ENCODE measurements at regions not wholly inside any gene's neighbourhood (a gene's known extent, or its start where the extent isn't known, plus 50 kb on each side); places are given as distances from the start of the nearest gene placed in this dataset.

DNA sequence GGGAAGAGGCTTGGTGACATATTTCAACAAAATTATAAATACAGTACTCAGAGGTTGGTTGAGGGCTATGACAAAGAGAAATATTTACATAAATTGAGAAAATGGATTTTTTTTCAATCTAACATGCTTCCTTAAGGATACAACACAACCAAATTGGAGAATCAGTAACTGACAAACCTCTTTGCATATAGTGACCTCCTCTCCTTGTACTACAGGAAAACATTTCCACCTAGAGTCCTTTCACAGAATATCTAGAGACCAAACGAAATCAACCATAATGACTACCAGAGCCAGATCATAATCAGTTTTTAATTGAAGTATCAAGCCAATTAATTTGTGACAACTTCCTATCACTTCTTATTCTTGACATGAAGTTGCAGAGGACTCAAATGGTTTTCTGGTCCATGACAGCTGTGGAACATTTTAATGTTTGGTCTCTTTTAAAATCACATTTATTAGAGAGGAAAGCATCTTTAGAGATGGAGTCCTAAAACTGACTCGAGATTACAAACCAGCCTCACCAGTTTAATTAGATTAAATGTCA is 1636.5 kb upstream of the C9orf72 start:
- DNase-seq, result no peak
- TF ChIP-seq POLR2A (IDR thresholded peaks at IDR 0.05; ENCODE audit: low read length), result no peak
- TF ChIP-seq GATA1 (IDR thresholded peaks at IDR 0.05; ENCODE audit: low read depth, low read length), result no peak

DNA sequence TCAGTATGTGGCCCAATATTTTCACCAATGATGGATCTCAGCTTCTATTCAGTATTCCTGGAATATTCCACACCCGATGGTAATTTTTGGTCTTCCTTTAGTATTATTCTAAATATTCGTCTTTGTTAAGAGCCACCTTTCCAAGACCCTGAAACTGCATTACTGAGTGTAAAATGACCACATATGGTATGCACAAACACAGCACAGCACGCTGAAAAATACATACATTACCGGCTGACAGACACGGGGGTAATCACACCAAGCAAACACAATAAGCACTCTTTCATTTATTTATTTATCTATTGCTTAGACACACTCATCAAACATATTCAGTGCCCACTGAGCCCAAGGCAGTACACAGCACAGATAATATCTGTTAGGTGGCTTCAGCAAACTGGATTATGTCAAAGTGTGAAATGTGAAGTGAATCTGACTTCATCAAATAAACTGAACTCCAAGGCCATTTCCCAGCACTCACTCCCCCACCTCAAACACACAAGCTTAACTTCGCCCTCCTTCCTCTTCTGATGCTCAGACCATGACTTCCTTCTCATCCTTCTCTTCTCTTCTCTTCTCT is 1637.8 kb upstream of the C9orf72 start:
- TF ChIP-seq GATA1 (IDR thresholded peaks at IDR 0.05; ENCODE audit: low read depth, low read length) (no peak), POLR2A (IDR thresholded peaks at IDR 0.05; ENCODE audit: low read length) (no peak)
- no peak for DNase-seq

DNA sequence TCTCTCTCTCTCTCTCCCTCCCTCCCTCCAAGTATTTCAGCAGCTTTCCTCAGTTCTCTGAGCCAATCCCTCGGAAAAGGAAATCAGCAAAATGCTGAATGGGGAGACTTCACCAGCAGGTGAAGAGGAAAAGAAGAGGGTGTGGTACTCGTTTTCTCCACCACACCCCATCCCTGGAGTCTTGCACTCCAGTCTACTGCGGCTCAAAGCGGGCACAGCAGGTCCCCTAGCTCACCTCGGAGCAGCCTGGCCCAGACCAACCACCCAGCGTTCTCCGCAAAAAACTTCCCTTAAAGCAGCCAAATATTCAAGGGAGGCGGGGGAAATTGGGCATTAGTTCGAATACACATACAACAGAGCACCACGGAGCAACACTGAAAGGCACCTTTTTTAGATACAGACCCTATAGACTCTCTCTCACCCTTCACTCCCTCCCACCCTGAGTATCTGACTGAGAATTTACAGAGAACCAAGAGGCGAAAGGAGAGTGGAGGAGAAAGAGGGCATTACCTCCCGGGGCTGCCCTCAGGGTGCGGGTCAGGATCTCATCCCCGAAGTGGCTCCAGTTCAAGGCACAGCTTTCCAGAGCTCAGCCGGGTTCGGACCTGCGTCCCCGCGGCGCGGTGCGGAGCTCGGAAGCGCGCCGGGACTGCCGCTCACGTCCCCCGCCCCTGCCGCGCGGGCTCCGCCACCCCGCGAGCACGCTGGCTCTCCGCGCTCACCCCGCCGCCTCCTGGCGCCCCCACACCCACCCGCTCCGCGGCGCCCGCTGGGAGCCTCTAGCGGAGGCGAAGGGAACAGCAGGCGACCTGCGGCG is 1638.5 kb upstream of the C9orf72 start:
- peak; percentile 68 to 71 for DNase-seq
- TF ChIP-seq POLR2A (IDR thresholded peaks at IDR 0.05; ENCODE audit: low read length) (no peak), GATA1 (IDR thresholded peaks at IDR 0.05; ENCODE audit: low read depth, low read length) (no peak)

DNA sequence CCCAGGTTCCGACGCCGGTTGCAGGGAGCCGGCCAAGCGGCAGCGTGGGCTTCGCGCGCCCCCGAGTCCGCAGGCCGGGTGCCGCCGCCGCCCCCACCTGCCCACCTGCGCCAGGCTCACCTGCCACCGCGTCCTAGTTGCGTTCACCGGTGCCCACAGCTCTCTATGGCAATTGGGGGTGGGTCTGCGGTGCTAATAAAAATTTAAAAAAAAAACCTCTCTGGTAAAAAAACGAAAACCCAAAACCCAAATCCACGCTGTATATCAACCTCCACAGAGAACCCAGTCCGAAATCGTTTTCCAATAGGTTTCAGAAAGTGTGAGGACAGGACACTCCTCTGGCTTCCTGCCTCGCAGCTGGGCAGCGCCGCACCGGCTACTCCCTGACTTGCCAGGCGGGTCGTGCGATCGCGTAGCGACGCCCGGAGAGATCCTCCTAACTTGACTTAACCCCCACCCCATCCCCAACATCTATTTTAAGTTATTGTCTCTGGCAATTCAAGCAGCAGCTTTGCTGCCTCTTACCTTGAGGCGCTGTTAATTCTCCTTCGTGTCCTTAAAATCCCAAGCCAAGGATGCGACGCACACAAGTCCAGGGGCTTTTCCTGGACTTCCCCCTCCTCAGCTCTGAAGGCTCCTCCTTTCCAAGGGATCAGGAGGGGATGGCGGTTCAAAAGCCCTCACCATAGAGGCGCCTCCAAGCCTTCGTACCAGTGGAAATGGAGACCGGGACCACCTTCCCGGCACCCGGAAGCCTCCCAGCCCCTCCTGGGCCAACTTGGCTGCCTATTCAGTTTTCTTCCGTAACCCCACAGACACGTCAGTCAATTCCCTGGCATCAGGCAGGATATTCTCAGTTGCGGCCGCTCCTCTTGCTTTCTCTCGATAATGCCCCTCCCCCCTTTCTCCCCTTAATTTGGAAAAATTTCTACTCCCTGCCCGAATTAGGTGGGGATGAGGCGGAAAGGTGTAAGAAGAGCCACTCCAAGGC is 1639.4 kb upstream of the C9orf72 start:
- DNase-seq, result peak; percentile 23 to 27
- no peak for TF ChIP-seq GATA1 (IDR thresholded peaks at IDR 0.05; ENCODE audit: low read depth, low read length)
- no peak for TF ChIP-seq POLR2A (IDR thresholded peaks at IDR 0.05; ENCODE audit: low read length)

- DNase-seq, result peak; percentile 30 to 44
- TF ChIP-seq GATA1 (IDR thresholded peaks at IDR 0.05; ENCODE audit: low read depth, low read length) (no peak), POLR2A (IDR thresholded peaks at IDR 0.05; ENCODE audit: low read length) (no peak)
These were observed 1640.3 kb upstream of the C9orf72 start, which contains the start of gene LINGO2 for GRCh38 chr9:29213417-29214153. LINGO2 (minus strand) TSS chr9:29213601.

GRCh38 chr9:29214154-29214689 is 1640.9 kb upstream of the C9orf72 start:
- no peak for TF ChIP-seq POLR2A (IDR thresholded peaks at IDR 0.05; ENCODE audit: low read length)
- no peak for TF ChIP-seq GATA1 (IDR thresholded peaks at IDR 0.05; ENCODE audit: low read depth, low read length)
- peak; percentile 41 to 48 for DNase-seq

DNA sequence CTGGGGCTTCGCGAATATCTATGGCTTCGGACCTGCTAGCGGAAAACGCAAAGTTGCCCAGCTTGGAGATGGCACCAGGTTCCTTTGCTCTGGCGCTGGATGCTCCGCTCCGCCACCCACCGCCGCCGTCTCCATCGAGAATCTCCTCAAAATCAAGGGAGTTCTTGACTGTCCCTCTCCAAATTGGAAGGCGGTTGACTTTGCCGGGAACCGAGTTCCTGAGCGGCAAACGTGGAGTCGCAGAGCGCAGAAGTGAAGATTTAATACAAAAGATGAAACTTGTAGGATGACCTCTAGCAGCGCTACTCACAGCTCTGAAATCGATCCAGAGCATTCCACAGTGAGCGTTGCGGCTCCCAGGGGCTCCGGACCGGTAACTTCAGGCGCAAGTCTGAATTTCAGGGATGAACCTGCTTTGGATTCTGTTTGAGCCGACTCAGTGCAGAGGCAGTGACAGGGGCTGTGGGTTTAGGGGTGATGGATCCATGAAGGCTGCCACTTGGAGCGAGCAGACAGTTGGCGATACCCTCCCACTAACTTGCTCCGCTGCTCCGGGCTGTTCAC is 1641.5 kb upstream of the C9orf72 start:
- DNase-seq, result peak; percentile 5 to 11
- TF ChIP-seq GATA1 (IDR thresholded peaks at IDR 0.05; ENCODE audit: low read depth, low read length), result no peak
- no peak for TF ChIP-seq POLR2A (IDR thresholded peaks at IDR 0.05; ENCODE audit: low read length)

DNA sequence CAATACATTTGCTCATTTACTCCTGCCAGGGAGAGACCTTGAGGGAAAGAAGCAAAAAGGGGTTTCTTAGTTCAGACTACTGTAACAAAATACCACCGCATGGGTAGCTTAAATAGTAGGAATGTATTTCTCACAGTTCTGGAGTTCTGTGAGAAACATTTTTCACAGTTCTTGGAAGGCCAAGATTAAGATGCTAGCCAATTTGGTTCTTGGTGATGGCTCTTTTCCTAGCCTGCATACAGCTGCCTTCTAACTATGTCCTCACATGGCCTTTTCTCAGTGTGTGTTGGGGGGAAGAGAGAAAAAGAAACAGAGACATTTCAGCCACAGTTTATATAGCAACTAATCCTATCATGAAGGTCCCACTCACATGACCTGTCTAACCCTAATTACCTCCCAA is 1644.7 kb upstream of the C9orf72 start:
- TF ChIP-seq POLR2A (IDR thresholded peaks at IDR 0.05; ENCODE audit: low read length) (no peak), GATA1 (IDR thresholded peaks at IDR 0.05; ENCODE audit: low read depth, low read length) (no peak)
- no peak for DNase-seq

- TF ChIP-seq GATA1 (IDR thresholded peaks at IDR 0.05; ENCODE audit: low read depth, low read length) (no peak), POLR2A (IDR thresholded peaks at IDR 0.05; ENCODE audit: low read length) (no peak)
- DNase-seq, result no peak
These were observed 1647.4 kb upstream of the C9orf72 start for GRCh38 chr9:29220596-29221251.

DNA sequence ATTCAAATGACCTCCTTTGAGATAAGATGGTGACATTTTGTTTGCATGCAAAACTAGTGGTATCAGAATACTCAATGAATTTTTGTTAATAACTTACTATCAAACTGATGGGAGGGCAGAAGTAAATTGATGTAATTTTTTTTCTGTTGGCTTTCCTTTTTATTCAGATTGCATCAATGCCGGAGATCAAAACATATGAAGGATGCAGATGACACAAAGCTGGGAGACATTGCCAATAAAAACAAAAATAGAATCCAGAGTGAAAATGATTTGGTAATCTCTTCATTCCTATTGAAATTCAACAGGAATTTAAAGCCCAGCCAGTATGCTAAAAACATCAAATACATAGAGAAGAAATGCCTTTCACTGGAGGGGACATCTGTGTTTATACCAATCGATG is 1655.3 kb upstream of the C9orf72 start:
- DNase-seq, result no peak
- TF ChIP-seq POLR2A (IDR thresholded peaks at IDR 0.05; ENCODE audit: low read length), result no peak
- TF ChIP-seq GATA1 (IDR thresholded peaks at IDR 0.05; ENCODE audit: low read depth, low read length), result no peak

- TF ChIP-seq POLR2A (IDR thresholded peaks at IDR 0.05; ENCODE audit: low read length) (no peak), GATA1 (IDR thresholded peaks at IDR 0.05; ENCODE audit: low read depth, low read length) (no peak)
- DNase-seq, result no peak
These were observed 1657.7 kb upstream of the C9orf72 start for GRCh38 chr9:29230931-29231330.

- TF ChIP-seq POLR2A (IDR thresholded peaks at IDR 0.05; ENCODE audit: low read length) (no peak), GATA1 (IDR thresholded peaks at IDR 0.05; ENCODE audit: low read depth, low read length) (no peak)
- no peak for DNase-seq
These were observed 1659.9 kb upstream of the C9orf72 start for GRCh38 chr9:29233193-29233592.

All from erythroblast (primary cell).